22Rv1 (cell line): ENCODE measurements at regions not wholly inside any gene's neighbourhood (a gene's known extent, or its start where the extent isn't known, plus 50 kb on each side); places are given as distances from the start of the nearest gene placed in this dataset.

ENCODE experiments used
- ZFX ChIP-seq: fragments of 450-650 bp; IDR thresholded peaks from 2 replicates; pipeline ENCODE4 v1.6.1; 2017; ENCODE audit warnings: antibody characterized with exemption, borderline replicate concordance
- TF ChIP-seq, protein P1 (sequence below): fragments of 450-650 bp; IDR thresholded peaks from 2 replicates; pipeline ENCODE4 v1.5.1; 2017; ENCODE audit warnings: mild to moderate bottlenecking

DNA sequence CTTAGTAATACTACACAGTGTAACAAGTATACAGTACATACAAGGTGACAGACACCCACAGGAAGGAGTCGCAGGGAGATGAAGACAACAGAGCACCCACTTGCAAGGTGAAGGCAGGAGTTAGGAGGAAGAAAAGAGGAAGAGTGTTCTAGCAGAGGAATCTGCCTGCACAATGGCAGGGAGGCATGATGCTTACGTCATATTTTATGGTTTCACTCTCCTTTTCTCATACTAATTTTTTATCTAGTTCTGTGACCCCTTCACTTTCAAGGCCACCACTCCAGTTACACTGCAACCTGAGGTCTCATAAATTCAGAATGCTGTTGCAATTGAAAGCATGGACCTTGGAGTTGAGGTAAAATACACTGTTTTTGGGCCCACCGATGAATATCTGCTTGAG, 331.7 kb downstream of the MEIS1 start:
- TF ChIP-seq, protein P1, sequence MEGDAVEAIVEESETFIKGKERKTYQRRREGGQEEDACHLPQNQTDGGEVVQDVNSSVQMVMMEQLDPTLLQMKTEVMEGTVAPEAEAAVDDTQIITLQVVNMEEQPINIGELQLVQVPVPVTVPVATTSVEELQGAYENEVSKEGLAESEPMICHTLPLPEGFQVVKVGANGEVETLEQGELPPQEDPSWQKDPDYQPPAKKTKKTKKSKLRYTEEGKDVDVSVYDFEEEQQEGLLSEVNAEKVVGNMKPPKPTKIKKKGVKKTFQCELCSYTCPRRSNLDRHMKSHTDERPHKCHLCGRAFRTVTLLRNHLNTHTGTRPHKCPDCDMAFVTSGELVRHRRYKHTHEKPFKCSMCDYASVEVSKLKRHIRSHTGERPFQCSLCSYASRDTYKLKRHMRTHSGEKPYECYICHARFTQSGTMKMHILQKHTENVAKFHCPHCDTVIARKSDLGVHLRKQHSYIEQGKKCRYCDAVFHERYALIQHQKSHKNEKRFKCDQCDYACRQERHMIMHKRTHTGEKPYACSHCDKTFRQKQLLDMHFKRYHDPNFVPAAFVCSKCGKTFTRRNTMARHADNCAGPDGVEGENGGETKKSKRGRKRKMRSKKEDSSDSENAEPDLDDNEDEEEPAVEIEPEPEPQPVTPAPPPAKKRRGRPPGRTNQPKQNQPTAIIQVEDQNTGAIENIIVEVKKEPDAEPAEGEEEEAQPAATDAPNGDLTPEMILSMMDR = no peak
- no peak for TF ChIP-seq ZFX
